Cardiac muscle cell (in vitro differentiated cells and primary cell): ENCODE measurements at regions not wholly inside any gene's neighbourhood (a gene's known extent, or its start where the extent isn't known, plus 50 kb on each side); places are given as distances from the start of the nearest gene placed in this dataset.
A peak's percentile ranks its signal among the peaks of the same experiment; 100 is the strongest.

Source experiments
- DNase-seq, 2 donors: peaks; one replicate each; pipeline versions ENCODE4 v3.0.0 to v3.0.0-alpha.2; 2010 to 2017; ENCODE audit warnings: low read depth in 1 of 2, low spot score in 1 of 2
- H3K27ac ChIP-seq: fragments of 200-600 bp; sonication (generic); 2 replicates; pipeline ENCODE4 v1.5.1; 2016
- H3K27me3 ChIP-seq: fragments of 200-600 bp; sonication (generic); 2 replicates; pipeline ENCODE4 v1.6.0; 2016; ENCODE audit warnings: control low read depth
- H3K36me3 ChIP-seq: fragments of 200-600 bp; sonication (generic); 2 replicates; pipeline ENCODE4 v1.5.1; 2016; ENCODE audit warnings: control low read depth
- H3K4me1 ChIP-seq: fragments of 200-600 bp; sonication (generic); 2 replicates; pipeline ENCODE4 v1.8.1; 2017; ENCODE audit warnings: low read depth, mild to moderate bottlenecking, mixed run types
- H3K4me3 ChIP-seq: fragments of 200-600 bp; sonication (generic); 2 replicates; pipeline ENCODE4 v1.5.1; 2016; ENCODE audit warnings: mild to moderate bottlenecking
- H3K9me3 ChIP-seq: fragments of 200-600 bp; sonication (generic); 2 replicates; pipeline ENCODE4 v1.5.1; 2017; ENCODE audit warnings: low read depth, mild to moderate bottlenecking, control low read depth
- TF ChIP-seq, protein P1 (sequence below): IDR thresholded peaks from 2 replicates; pipeline ENCODE4 v1.5.1; 2012; ENCODE audit warnings: low read depth, mild to moderate bottlenecking, low read length

GRCh38 chr5:138655530-138656190 is 80.5 kb upstream of the HSPA9 start:
- TF ChIP-seq, protein P1, sequence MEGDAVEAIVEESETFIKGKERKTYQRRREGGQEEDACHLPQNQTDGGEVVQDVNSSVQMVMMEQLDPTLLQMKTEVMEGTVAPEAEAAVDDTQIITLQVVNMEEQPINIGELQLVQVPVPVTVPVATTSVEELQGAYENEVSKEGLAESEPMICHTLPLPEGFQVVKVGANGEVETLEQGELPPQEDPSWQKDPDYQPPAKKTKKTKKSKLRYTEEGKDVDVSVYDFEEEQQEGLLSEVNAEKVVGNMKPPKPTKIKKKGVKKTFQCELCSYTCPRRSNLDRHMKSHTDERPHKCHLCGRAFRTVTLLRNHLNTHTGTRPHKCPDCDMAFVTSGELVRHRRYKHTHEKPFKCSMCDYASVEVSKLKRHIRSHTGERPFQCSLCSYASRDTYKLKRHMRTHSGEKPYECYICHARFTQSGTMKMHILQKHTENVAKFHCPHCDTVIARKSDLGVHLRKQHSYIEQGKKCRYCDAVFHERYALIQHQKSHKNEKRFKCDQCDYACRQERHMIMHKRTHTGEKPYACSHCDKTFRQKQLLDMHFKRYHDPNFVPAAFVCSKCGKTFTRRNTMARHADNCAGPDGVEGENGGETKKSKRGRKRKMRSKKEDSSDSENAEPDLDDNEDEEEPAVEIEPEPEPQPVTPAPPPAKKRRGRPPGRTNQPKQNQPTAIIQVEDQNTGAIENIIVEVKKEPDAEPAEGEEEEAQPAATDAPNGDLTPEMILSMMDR, result no peak
- H3K27me3 ChIP-seq, result no peaks in the 10 kb centered on the region

DNA sequence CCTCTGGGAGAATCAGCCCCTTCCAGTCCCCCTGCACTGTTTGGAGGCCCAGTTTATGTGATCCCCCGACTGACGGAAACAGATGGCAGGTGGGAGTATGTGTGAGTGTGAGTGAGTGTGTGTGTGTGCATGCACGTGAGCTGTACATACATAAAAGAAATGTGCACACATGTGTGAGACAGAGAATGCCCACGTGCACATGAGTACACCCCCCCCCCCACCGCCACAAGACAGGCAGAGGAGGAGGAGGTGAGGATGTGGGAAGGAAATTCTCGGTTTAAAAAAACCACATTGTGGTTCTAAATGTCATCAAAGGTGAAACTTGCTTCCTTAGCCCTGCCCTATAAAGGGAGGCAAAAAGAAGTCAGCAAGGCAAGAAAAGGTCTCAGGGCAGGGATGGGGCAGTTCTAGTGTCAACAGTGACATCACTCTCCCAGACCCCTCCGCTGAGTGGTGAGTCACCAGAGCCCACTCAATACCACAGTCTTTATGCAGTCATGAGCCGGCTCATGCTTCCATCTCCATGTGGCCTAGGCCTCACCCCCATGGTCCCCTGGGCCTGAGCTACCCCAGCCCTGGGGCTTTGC is 79.2 kb upstream of the HSPA9 start:
- DNase-seq, result peak in 1 of 2 donors; percentile 42
- Histone ChIP-seq H3K4me3 (no peak overlapping the region), H3K4me1 (peaks cover 5% of the 10 kb centered on the region), H3K27ac (no peak overlapping the region), H3K9me3 (no peaks in the 10 kb centered on the region), H3K36me3 (no peaks in the 10 kb centered on the region), H3K27me3 (no peaks in the 10 kb centered on the region)
- TF ChIP-seq, protein P1, result no peak

More at GRCh38 chr5:138655530-138656190, 80.5 kb upstream of the HSPA9 start:
- Histone ChIP-seq H3K36me3 (no peaks in the 10 kb centered on the region), H3K27ac (no peak overlapping the region), H3K4me3 (no peak overlapping the region), H3K4me1 (no peaks in the 10 kb centered on the region), H3K9me3 (no peaks in the 10 kb centered on the region)
- DNase-seq, result peak in 1 of 2 donors; percentile 71

GRCh38 chr5:138653502-138653901 is 78.3 kb upstream of the HSPA9 start:
- DNase-seq, result peak; percentile 38 to 39
- no peaks in the 10 kb centered on the region for H3K36me3 ChIP-seq
- H3K4me3 ChIP-seq, result no peak overlapping the region
- no peak overlapping the region for H3K27ac ChIP-seq
- TF ChIP-seq, protein P1, result peak; percentile 40
- H3K9me3 ChIP-seq, result no peaks in the 10 kb centered on the region
- no peaks in the 10 kb centered on the region for H3K27me3 ChIP-seq
- peaks cover 14% of the 10 kb centered on the region for H3K4me1 ChIP-seq

DNA sequence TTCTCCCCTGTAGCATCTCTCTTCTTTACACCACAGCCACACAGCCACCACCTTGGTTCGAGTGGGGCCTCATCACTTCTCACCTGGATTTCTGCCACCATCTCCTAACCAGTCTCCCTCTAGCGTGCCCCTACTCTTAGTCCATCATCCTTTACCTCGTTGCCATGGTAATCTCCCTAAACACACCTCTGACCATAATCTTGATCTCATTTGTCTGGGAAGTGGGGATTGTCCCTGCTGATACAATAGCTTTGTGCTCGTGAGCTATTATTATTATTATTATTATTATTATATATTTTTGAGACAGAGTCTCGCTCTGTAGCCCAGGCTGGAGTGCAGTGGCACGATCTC is 76.5 kb upstream of the HSPA9 start:
- H3K27me3 ChIP-seq, result no peaks in the 10 kb centered on the region
- H3K36me3 ChIP-seq, result no peaks in the 10 kb centered on the region
- no peaks in the 10 kb centered on the region for H3K9me3 ChIP-seq
- DNase-seq, result no peak
- H3K4me1 ChIP-seq, result peaks cover 15% of the 10 kb centered on the region
- no peak overlapping the region for H3K4me3 ChIP-seq
- TF ChIP-seq, protein P1, result no peak
- no peak overlapping the region for H3K27ac ChIP-seq

DNA sequence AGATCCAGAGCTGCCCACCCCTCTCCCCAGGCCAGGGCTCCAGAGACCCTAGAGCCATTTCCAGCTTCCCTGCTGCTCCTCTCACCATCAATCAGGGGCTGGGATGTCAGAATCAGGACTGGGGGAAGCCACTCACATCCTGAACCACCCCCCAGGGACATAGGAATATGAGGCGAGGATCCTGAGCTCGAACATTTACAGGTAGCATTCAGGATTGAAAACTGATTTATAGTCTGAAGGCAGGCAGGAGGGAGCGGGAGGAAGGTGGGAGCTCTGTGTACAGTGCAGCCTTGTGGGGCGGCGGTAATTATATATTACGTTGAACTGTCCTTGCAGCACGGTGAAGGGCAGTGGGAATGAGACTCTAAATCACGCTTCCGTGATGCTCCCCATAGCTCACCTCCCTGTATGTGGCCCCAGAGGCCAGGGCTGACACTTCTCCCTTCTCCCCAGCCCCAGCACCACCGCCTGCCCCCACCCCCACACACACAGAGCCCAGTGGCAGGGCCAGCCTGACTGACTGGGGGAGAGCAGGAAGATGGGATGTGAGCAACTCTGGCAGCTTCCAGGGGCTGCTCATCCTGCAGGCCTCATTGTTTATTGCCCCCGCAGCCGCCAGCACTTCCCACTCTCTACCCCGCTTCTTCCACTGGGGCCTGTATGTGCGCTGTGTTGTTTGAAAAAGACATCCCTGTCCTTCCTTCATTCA is 76.0 kb upstream of the HSPA9 start:
- TF ChIP-seq, protein P1, result no peak
- Histone ChIP-seq H3K27ac (no peak overlapping the region), H3K4me1 (peaks cover 15% of the 10 kb centered on the region), H3K9me3 (no peaks in the 10 kb centered on the region), H3K27me3 (no peaks in the 10 kb centered on the region), H3K36me3 (no peaks in the 10 kb centered on the region), H3K4me3 (no peak overlapping the region)
- DNase-seq, result no peak
